NCI-H1694 treated with DMSO at 0.1 percent for 48 hours (cell line): ENCODE measurements at regions not wholly inside any gene's neighbourhood (a gene's known extent, or its start where the extent isn't known, plus 50 kb on each side); places are given as distances from the start of the nearest gene placed in this dataset.
"Not testable (repeated sequence)": the region's sequence is repeated elsewhere in the genome, so short reads cannot be mapped to it uniquely, and the experiment has no call there.

Experiments used
- DNase-seq: peaks from one replicate; lab custom pipeline; 2025; lab: John Stamatoyannopoulos, UW

- DNase-seq, result no peak
Observed at GRCh38 chr7:149564340-149565095, 66.9 kb upstream of the ZNF746 start.

- DNase-seq, result no peak
Observed at GRCh38 chr7:149562602-149563001, 65.0 kb upstream of the ZNF746 start.

GRCh38 chr7:149561072-149561471, 63.5 kb upstream of the ZNF746 start:
- DNase-seq, result no peak

- no peak for DNase-seq
Observed at GRCh38 chr7:149559711-149560110, 62.1 kb upstream of the ZNF746 start.

GRCh38 chr7:149558149-149558861, 60.7 kb upstream of the ZNF746 start:
- DNase-seq, result no peak

- DNase-seq, result not testable (repeated sequence)
Observed at GRCh38 chr7:149556525-149556924, 58.9 kb upstream of the ZNF746 start.

- not testable (repeated sequence) for DNase-seq
Observed at GRCh38 chr7:149554821-149555220, 57.2 kb upstream of the ZNF746 start.

- DNase-seq, result not testable (repeated sequence)
Observed at GRCh38 chr7:149553991-149554390, 56.4 kb upstream of the ZNF746 start.

GRCh38 chr7:149552799-149553198, 55.2 kb upstream of the ZNF746 start:
- DNase-seq, result no peak
